ENCODE measurements at regions not wholly inside any gene's neighbourhood (a gene's known extent, or its start where the extent isn't known, plus 50 kb on each side); places are given as distances from the start of the nearest gene placed in this dataset.
"Not testable (repeated sequence)": the region's sequence is repeated elsewhere in the genome, so short reads cannot be mapped to it uniquely, and the experiment has no call there.

- Mint-ChIP-seq H3K27me3 (no peaks in the 10 kb centered on the region), H3K36me3 (no peaks in the 10 kb centered on the region), H3K4me1 (peaks cover 0 to 3% of the 10 kb centered on the region in 2 donors), H3K27ac (no peak overlapping the region), H3K4me3 (no peak overlapping the region), H3K9me3 (no peaks in the 10 kb centered on the region)
- ATAC-seq (replicated peaks) (no peak), DNase-seq (no peak)
Observed at GRCh38 chr3:18112674-18113375, 312.3 kb downstream of the SATB1 start.

- peaks cover 0 to 3% of the 10 kb centered on the region in 2 donors for H3K4me1 Mint-ChIP-seq
- ATAC-seq (replicated peaks) (peak; percentile 54 to 71), DNase-seq (no peak)
- H3K9me3 Mint-ChIP-seq = no peaks in the 10 kb centered on the region
- H3K27ac Mint-ChIP-seq = peak overlapping the region; percentile 20
- H3K27me3 Mint-ChIP-seq = no peaks in the 10 kb centered on the region
- no peaks in the 10 kb centered on the region for H3K36me3 Mint-ChIP-seq
- H3K4me3 Mint-ChIP-seq = peak overlapping the region; percentile 19 to 61
Observed at GRCh38 chr3:18111796-18112232, 313.3 kb downstream of the SATB1 start.

GRCh38 chr3:18103591-18103990 is 321.5 kb downstream of the SATB1 start:
- DNase-seq = no peak
- Mint-ChIP-seq H3K9me3 (no peaks in the 10 kb centered on the region), H3K4me3 (no peak overlapping the region), H3K36me3 (no peaks in the 10 kb centered on the region), H3K27me3 (no peaks in the 10 kb centered on the region), H3K4me1 (peaks cover 5 to 14% of the 10 kb centered on the region in 2 donors), H3K27ac (no peak overlapping the region)
- no peak for ATAC-seq (replicated peaks)

- Mint-ChIP-seq H3K4me3 (no peak overlapping the region), H3K4me1 (peaks cover 5 to 20% of the 10 kb centered on the region in 2 donors), H3K36me3 (peaks cover 5 to 6% of the 10 kb centered on the region in 2 donors), H3K27me3 (peaks cover 0 to 5% of the 10 kb centered on the region in 2 donors), H3K9me3 (peaks cover 7 to 8% of the 10 kb centered on the region in 2 donors), H3K27ac (no peak overlapping the region)
- no peak for DNase-seq
- no peak for ATAC-seq (replicated peaks)
Observed at GRCh38 chr3:18100121-18100520, 325.0 kb downstream of the SATB1 start.

- no peak for DNase-seq
- Mint-ChIP-seq H3K36me3 (peaks cover 5 to 6% of the 10 kb centered on the region in 2 donors), H3K27me3 (peaks cover 0 to 5% of the 10 kb centered on the region in 2 donors), H3K27ac (no peak overlapping the region), H3K9me3 (peaks cover 7 to 8% of the 10 kb centered on the region in 2 donors), H3K4me3 (no peak overlapping the region), H3K4me1 (peaks cover 5 to 22% of the 10 kb centered on the region in 2 donors)
- ATAC-seq (replicated peaks) = no peak
Observed at GRCh38 chr3:18099611-18100010, 325.5 kb downstream of the SATB1 start.

GRCh38 chr3:18098960-18099587 is 326.1 kb downstream of the SATB1 start:
- peak overlapping the region; percentile 1 for H3K27ac Mint-ChIP-seq
- ATAC-seq (replicated peaks) (peak; percentile 70 to 84), DNase-seq (no peak)
- H3K4me1 Mint-ChIP-seq = peaks cover 5 to 22% of the 10 kb centered on the region in 2 donors
- H3K4me3 Mint-ChIP-seq = no peak overlapping the region
- H3K36me3 Mint-ChIP-seq = peaks cover 5 to 6% of the 10 kb centered on the region in 2 donors
- peaks cover 0 to 5% of the 10 kb centered on the region in 2 donors for H3K27me3 Mint-ChIP-seq
- peaks cover 7 to 8% of the 10 kb centered on the region in 2 donors for H3K9me3 Mint-ChIP-seq

- H3K27me3 Mint-ChIP-seq = peaks cover 0 to 5% of the 10 kb centered on the region in 2 donors
- H3K4me1 Mint-ChIP-seq = peaks cover 5 to 22% of the 10 kb centered on the region in 2 donors
- no peak overlapping the region for H3K4me3 Mint-ChIP-seq
- peaks cover 7 to 10% of the 10 kb centered on the region in 2 donors for H3K9me3 Mint-ChIP-seq
- DNase-seq (no peak), ATAC-seq (replicated peaks) (no peak)
- peaks cover 5 to 6% of the 10 kb centered on the region in 2 donors for H3K36me3 Mint-ChIP-seq
- H3K27ac Mint-ChIP-seq = no peak overlapping the region
Observed at GRCh38 chr3:18097989-18098388, 327.1 kb downstream of the SATB1 start.

GRCh38 chr3:18097473-18097872 is 327.7 kb downstream of the SATB1 start:
- Mint-ChIP-seq H3K27ac (no peak overlapping the region), H3K27me3 (peaks cover 0 to 5% of the 10 kb centered on the region in 2 donors), H3K4me3 (no peak overlapping the region), H3K36me3 (peaks cover 5 to 6% of the 10 kb centered on the region in 2 donors), H3K9me3 (peaks cover 7 to 10% of the 10 kb centered on the region in 2 donors), H3K4me1 (peaks cover 5 to 22% of the 10 kb centered on the region in 2 donors)
- DNase-seq = no peak
- no peak for ATAC-seq (replicated peaks)

- Mint-ChIP-seq H3K4me1 (peaks cover 6 to 12% of the 10 kb centered on the region in 2 donors), H3K27me3 (peaks cover 0 to 5% of the 10 kb centered on the region in 2 donors), H3K9me3 (peaks cover 5 to 9% of the 10 kb centered on the region in 2 donors), H3K27ac (no peak overlapping the region), H3K4me3 (no peak overlapping the region), H3K36me3 (peaks cover 5% of the 10 kb centered on the region in 2 donors)
- no peak for DNase-seq
- ATAC-seq (replicated peaks) = no peak
Observed at GRCh38 chr3:18092726-18093125, 332.4 kb downstream of the SATB1 start.

GRCh38 chr3:18090377-18090776 is 334.8 kb downstream of the SATB1 start:
- Mint-ChIP-seq H3K9me3 (peaks cover 0 to 2% of the 10 kb centered on the region in 2 donors), H3K27ac (no peak overlapping the region)
- ATAC-seq (replicated peaks) = no peak

GRCh38 chr3:18087988-18088387 is 337.2 kb downstream of the SATB1 start:
- Mint-ChIP-seq H3K36me3 (no peaks in the 10 kb centered on the region), H3K27ac (no peak overlapping the region), H3K27me3 (peaks cover 0 to 4% of the 10 kb centered on the region in 2 donors), H3K4me1 (peaks cover 4 to 5% of the 10 kb centered on the region in 2 donors), H3K9me3 (no peaks in the 10 kb centered on the region), H3K4me3 (no peak overlapping the region)
- no peak for DNase-seq
- peak in 1 of 2 donors; percentile 29 for ATAC-seq (replicated peaks)

More at GRCh38 chr3:18090377-18090776, 334.8 kb downstream of the SATB1 start:
- H3K4me3 Mint-ChIP-seq = no peak overlapping the region
- H3K4me1 Mint-ChIP-seq = peaks cover 4 to 9% of the 10 kb centered on the region in 2 donors
- peaks cover 0 to 1% of the 10 kb centered on the region in 2 donors for H3K27me3 Mint-ChIP-seq
- H3K36me3 Mint-ChIP-seq = no peaks in the 10 kb centered on the region
- no peak for DNase-seq

- peaks cover 4 to 5% of the 10 kb centered on the region in 2 donors for H3K4me1 Mint-ChIP-seq
- H3K36me3 Mint-ChIP-seq = no peaks in the 10 kb centered on the region
- H3K4me3 Mint-ChIP-seq = no peak overlapping the region
- DNase-seq (no peak), ATAC-seq (replicated peaks) (no peak)
- peaks cover 0 to 4% of the 10 kb centered on the region in 2 donors for H3K27me3 Mint-ChIP-seq
- no peaks in the 10 kb centered on the region for H3K9me3 Mint-ChIP-seq
- H3K27ac Mint-ChIP-seq = no peak overlapping the region
Observed at GRCh38 chr3:18086760-18087159, 338.4 kb downstream of the SATB1 start.

- Mint-ChIP-seq H3K27ac (no peak overlapping the region), H3K4me3 (no peak overlapping the region), H3K9me3 (no peaks in the 10 kb centered on the region), H3K4me1 (peaks cover 4 to 5% of the 10 kb centered on the region in 2 donors), H3K27me3 (peaks cover 0 to 4% of the 10 kb centered on the region in 2 donors), H3K36me3 (no peaks in the 10 kb centered on the region)
- DNase-seq = no peak
- ATAC-seq (replicated peaks) = no peak
Observed at GRCh38 chr3:18086078-18086477, 339.1 kb downstream of the SATB1 start.

GRCh38 chr3:18085429-18085828 is 339.7 kb downstream of the SATB1 start:
- H3K4me1 Mint-ChIP-seq = peaks cover 4 to 5% of the 10 kb centered on the region in 2 donors
- no peaks in the 10 kb centered on the region for H3K36me3 Mint-ChIP-seq
- ATAC-seq (replicated peaks) (no peak), DNase-seq (no peak)
- no peak overlapping the region for H3K27ac Mint-ChIP-seq
- H3K9me3 Mint-ChIP-seq = no peaks in the 10 kb centered on the region
- H3K4me3 Mint-ChIP-seq = no peak overlapping the region
- peaks cover 0 to 4% of the 10 kb centered on the region in 2 donors for H3K27me3 Mint-ChIP-seq

GRCh38 chr3:18083273-18083590 is 340.8 kb upstream of the TBC1D5 start:
- ATAC-seq (replicated peaks); H3K4me3 Mint-ChIP-seq; H3K27ac Mint-ChIP-seq; H3K4me1 Mint-ChIP-seq; H3K9me3 Mint-ChIP-seq; DNase-seq; H3K27me3 Mint-ChIP-seq; H3K36me3 Mint-ChIP-seq: not testable (repeated sequence)

All from stimulated activated naive B cell treated with anti-CD40 and anti-IgM and Interleukin-4, amounts not matched to agents 10 μg/mL and 1 μg/mL and 100 μg/mL, for 72 hours (primary cell).